Neural cell (in vitro differentiated cells): ENCODE measurements at regions not wholly inside any gene's neighbourhood (a gene's known extent, or its start where the extent isn't known, plus 50 kb on each side); places are given as distances from the start of the nearest gene placed in this dataset.

ENCODE experiments used
- H2AFZ ChIP-seq: fragments of 200-600, 300-800 bp; sonication (generic), shearing (Covaris generic); 2 replicates; pipeline ENCODE4 v1.6.0; 2014; ENCODE audit warnings: low read depth, mild to moderate bottlenecking, antibody characterized with exemption, low read length, moderate library complexity
- H3F3A ChIP-seq: fragments of 200-600 bp; shearing (Covaris generic); 2 replicates; pipeline ENCODE4 v1.6.1; 2016; ENCODE audit warnings: mild to moderate bottlenecking, moderate library complexity, mixed read lengths, antibody characterized with exemption, low read length; ENCODE audit not compliant: insufficient read depth, poor library complexity, severe bottlenecking
- H3K27ac ChIP-seq: fragments of 200-600, 300-800 bp; sonication (generic), shearing (Covaris generic); 2 replicates; pipeline ENCODE4 v1.5.1; 2014; ENCODE audit warnings: mild to moderate bottlenecking, low read length, moderate library complexity
- H3K27me3 ChIP-seq: fragments of 300-800, 200-600 bp; sonication (generic), shearing (Covaris generic); 2 replicates; pipeline ENCODE4 v1.6.0; 2014; ENCODE audit warnings: mild to moderate bottlenecking, low read depth, low read length, moderate library complexity; ENCODE audit not compliant: insufficient read depth
- H3K36me3 ChIP-seq: fragments of 300-800, 200-600 bp; sonication (generic), shearing (Covaris generic); 2 replicates; pipeline ENCODE4 v1.5.1; 2014; ENCODE audit warnings: mild to moderate bottlenecking, antibody characterized with exemption, low read length, moderate library complexity; ENCODE audit not compliant: insufficient read depth
- H3K4me2 ChIP-seq: fragments of 300-800, 200-600 bp; sonication (generic), shearing (Covaris generic); 2 replicates; pipeline ENCODE4 v1.6.0; 2014; ENCODE audit warnings: mild to moderate bottlenecking, low read length
- H3K4me3 ChIP-seq: fragments of 300-800, 200-600 bp; sonication (generic), shearing (Covaris generic); 2 replicates; pipeline ENCODE4 v1.5.1; 2014; ENCODE audit warnings: mild to moderate bottlenecking, low read length, moderate library complexity
- H3K79me2 ChIP-seq: fragments of 200-600 bp; shearing (Covaris generic); replicated peaks from 2 replicates; pipeline ENCODE4 v1.6.0; 2014; ENCODE audit warnings: mild to moderate bottlenecking, low read length, moderate library complexity; ENCODE audit not compliant: insufficient read depth
- H3K9ac ChIP-seq: fragments of 300-800, 200-600 bp; sonication (generic), shearing (Covaris generic); 2 replicates; pipeline ENCODE4 v1.6.1; 2016; ENCODE audit warnings: mild to moderate bottlenecking, low read length, mixed read lengths
- H3K9me2 ChIP-seq: fragments of 200-600 bp; shearing (Covaris generic); 2 replicates; pipeline ENCODE4 v1.6.1; 2016; ENCODE audit warnings: mild to moderate bottlenecking, low read length, mixed read lengths; ENCODE audit not compliant: insufficient read depth
- H3K9me3 ChIP-seq: fragments of 200-600, 300-800 bp; sonication (generic), shearing (Covaris generic); 2 replicates; pipeline ENCODE4 v1.6.1; 2016; ENCODE audit warnings: mild to moderate bottlenecking, mixed run types, low read length, moderate library complexity, mixed read lengths
- H4K20me1 ChIP-seq: fragments of 200-600 bp; shearing (Covaris generic); 2 replicates; pipeline ENCODE4 v1.6.1; 2016; ENCODE audit warnings: mild to moderate bottlenecking, mixed run types; ENCODE audit not compliant: insufficient read depth
- CTCF ChIP-seq: fragments of 450-650 bp; IDR thresholded peaks from 2 replicates; pipeline ENCODE4 v1.5.1; 2014; ENCODE audit warnings: antibody characterized with exemption, mild to moderate bottlenecking, moderate library complexity; ENCODE audit not compliant: poor library complexity, severe bottlenecking
- EP300 ChIP-seq: fragments of 450-650 bp; conservative IDR thresholded peaks from 2 replicates; pipeline ENCODE4 v1.6.1; 2014; ENCODE audit warnings: antibody characterized with exemption, mild to moderate bottlenecking, moderate library complexity; ENCODE audit not compliant: poor library complexity, severe bottlenecking
- EZH2 ChIP-seq: fragments of 200-600, 300-800 bp; shearing (Covaris generic), sonication (generic); IDR thresholded peaks from 2 replicates; pipeline ENCODE4 v1.6.1; 2014; ENCODE audit warnings: antibody characterized with exemption, low read length, borderline replicate concordance, mild to moderate bottlenecking; ENCODE audit not compliant: insufficient read depth, poor library complexity, severe bottlenecking
- MXI1 ChIP-seq: fragments of 450-650 bp; conservative IDR thresholded peaks from 2 replicates; pipeline ENCODE4 v1.6.1; 2014; ENCODE audit warnings: antibody characterized with exemption, mild to moderate bottlenecking; ENCODE audit not compliant: poor library complexity, severe bottlenecking
- POLR2AphosphoS5 ChIP-seq: IDR thresholded peaks from 2 replicates; pipeline ENCODE4 v1.6.1; 2012
- RAD21 ChIP-seq: fragments of 450-650 bp; conservative IDR thresholded peaks from 2 replicates; pipeline ENCODE4 v1.6.1; 2014; ENCODE audit warnings: antibody characterized with exemption, mild to moderate bottlenecking, moderate library complexity
- REST ChIP-seq: IDR thresholded peaks from 2 replicates; pipeline ENCODE4 v1.6.1; 2012; ENCODE audit warnings: borderline replicate concordance
- SMC3 ChIP-seq: fragments of 450-650 bp; conservative IDR thresholded peaks from 2 replicates; pipeline ENCODE4 v1.6.1; 2014; ENCODE audit warnings: antibody characterized with exemption, mild to moderate bottlenecking, moderate library complexity; ENCODE audit not compliant: poor library complexity
- TAF1 ChIP-seq: IDR thresholded peaks from 2 replicates; pipeline ENCODE4 v1.6.1; 2012; ENCODE audit warnings: low read depth

- Histone ChIP-seq H3K4me2 (no peak overlapping the region), H3K9ac (no peak overlapping the region), H3K79me2 (no peaks in the 10 kb centered on the region), H4K20me1 (no peaks in the 10 kb centered on the region), H3F3A (no peaks in the 10 kb centered on the region), H3K27ac (no peak overlapping the region), H2AFZ (no peak overlapping the region), H3K9me2 (no peaks in the 10 kb centered on the region), H3K9me3 (no peaks in the 10 kb centered on the region), H3K36me3 (no peaks in the 10 kb centered on the region), H3K4me3 (no peak overlapping the region), H3K27me3 (no peaks in the 10 kb centered on the region)
- TF ChIP-seq TAF1 (no peak), EZH2 (no peak), EP300 (no peak), POLR2AphosphoS5 (no peak), SMC3 (no peak), RAD21 (no peak), MXI1 (no peak), CTCF (no peak), REST (no peak)
Measured at GRCh38 chr14:61218767-61219166, 62.4 kb downstream of the TMEM30B start.

- TF ChIP-seq REST: no peak
- TF ChIP-seq CTCF: no peak
- no peak for TF ChIP-seq TAF1
- TF ChIP-seq EP300: no peak
- TF ChIP-seq MXI1: no peak
- no peak for TF ChIP-seq EZH2
- TF ChIP-seq RAD21: no peak
- no peak for TF ChIP-seq SMC3
- TF ChIP-seq POLR2AphosphoS5: no peak
- Histone ChIP-seq H3K27me3 (no peaks in the 10 kb centered on the region), H3F3A (no peaks in the 10 kb centered on the region), H3K9me2 (no peaks in the 10 kb centered on the region), H4K20me1 (no peaks in the 10 kb centered on the region), H3K79me2 (no peaks in the 10 kb centered on the region), H3K4me2 (no peak overlapping the region), H3K9ac (no peak overlapping the region), H2AFZ (no peak overlapping the region), H3K36me3 (no peaks in the 10 kb centered on the region), H3K4me3 (no peak overlapping the region), H3K9me3 (no peaks in the 10 kb centered on the region), H3K27ac (no peak overlapping the region)
Measured at GRCh38 chr14:61218157-61218556, 63.0 kb downstream of the TMEM30B start.
